Stimulated activated naive CD4-positive, alpha-beta T cell (primary cell): ENCODE measurements at regions not wholly inside any gene's neighbourhood (a gene's known extent, or its start where the extent isn't known, plus 50 kb on each side); places are given as distances from the start of the nearest gene placed in this dataset.
"Not testable (repeated sequence)": the region's sequence is repeated elsewhere in the genome, so short reads cannot be mapped to it uniquely, and the experiment has no call there.

Experiments used
- DNase-seq, 6 experiments: peaks; one replicate each; lab custom pipeline; 2025; lab: John Stamatoyannopoulos, UW

DNA sequence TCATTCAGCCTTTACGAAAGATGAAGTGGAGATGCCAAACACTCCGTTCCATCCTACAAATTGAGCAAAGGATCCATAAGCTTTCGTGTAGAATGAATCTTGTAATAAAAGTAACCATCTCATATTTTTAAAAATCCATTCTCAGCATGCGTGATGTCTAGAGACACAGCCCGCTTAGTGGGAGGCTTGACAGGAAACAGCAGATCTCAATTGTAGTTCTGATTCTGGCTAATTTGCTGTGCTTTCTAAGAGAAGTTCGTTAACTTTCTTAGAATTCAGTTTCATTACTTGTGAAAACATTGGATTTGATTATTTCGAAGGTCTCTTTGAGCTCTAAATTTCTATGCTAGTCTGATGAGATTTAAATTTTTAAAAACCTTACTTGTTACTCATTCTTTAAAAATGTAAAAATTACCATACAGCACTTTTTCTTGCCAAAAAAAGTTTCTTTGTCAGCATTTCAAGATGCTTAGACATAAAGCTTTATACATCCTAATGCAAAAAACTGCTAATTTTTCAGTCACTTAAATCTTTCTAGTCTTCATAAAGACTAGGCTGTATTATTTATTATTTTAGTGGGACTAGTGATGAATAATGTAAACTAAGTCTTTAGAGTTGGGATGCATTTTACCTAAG is 66.9 kb upstream of the NEIL3 start:
- DNase-seq, result no peak

DNA sequence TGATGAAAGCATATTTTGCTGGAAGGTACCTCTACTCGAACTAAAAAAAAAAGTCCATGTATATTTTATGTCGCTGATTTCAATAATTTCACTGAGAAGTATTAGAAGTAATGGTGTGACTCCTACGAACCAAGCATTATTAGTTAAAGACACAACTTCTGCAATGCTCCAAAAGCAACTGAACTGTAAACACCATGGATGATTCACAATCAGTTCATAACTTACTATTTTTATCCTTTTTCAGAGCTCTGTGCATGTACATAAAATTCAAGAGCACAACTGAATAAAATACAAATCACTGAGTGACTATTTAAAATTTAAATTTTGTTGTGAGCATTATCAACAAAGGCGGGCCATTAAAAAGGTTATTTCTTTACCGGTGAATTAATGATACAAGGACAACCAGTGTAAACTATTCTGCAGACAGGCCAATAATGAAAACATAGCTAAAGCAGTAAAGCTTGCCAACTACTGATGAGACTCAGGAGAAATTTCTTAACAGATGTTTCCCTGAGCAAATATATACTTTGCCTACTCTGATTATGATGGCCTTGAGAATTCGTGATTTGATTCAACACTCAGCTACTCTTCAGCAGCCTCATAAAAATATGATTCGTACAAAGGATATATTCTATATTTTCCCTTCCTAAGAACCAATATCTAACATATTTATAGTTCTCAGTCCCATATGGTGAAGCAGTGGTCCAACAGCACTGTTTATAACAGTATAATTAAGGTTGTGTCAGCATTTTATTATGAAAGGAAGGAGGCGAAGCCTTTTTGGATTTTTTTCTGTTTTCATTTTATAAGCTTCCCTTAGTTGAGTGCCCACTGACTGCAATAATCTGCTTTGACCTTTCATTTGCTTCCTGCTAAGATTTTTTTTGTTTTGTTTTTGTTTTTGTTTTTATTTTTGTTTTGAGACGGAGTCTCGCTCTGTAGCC is 62.8 kb upstream of the NEIL3 start:
- no peak for DNase-seq

DNA sequence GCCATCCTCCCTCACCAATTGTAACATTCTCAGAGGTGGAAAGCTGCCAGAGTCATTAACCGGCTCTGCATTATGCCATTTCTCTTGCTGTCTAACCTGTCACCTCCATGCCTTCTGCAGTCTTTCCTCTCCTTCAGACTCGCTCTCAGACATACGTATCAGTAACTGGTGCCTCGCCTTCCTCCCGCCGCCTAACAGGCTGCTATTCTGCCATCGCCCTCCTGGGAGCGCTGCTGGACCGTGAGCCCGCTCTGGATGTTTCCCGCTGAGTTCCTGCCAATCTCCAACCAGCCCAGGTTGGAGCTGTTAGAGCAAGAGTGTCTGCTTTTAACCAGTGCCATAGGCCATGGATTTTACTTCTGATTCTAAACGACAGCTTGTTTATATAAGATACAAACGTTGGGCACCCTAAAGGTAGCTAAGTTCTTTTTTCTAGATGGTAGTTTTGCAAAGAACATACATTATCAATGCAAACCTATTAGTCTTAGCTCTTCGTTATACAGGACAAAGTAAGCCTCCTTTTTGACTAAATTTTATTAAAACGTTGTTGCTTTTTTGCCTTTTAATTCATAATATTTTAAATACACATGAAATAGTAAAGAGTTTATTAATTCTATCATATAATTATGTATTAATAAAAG is 59.5 kb upstream of the NEIL3 start:
- DNase-seq, result peak; percentile 23 to 65 (median 36)

DNA sequence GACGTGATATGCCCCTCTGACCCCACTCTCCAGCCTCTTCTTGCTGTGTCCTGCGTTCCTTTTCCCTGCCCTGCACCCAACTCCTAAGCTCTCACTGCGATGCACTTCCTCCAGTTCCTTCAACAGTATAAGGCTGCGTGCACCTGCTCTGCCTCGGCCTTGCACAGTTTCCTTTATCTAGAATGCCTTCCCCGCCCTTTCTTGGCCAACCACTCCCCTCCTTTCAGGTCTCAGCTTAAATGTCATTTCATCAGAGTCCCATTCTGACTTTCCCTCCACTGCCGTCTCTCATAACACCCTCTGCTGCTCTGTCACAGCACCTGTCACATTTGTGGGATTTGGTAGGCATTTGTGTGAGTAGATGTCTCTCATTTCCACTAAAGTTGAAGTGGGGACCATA is 58.4 kb upstream of the NEIL3 start:
- DNase-seq, result peak in 1 of 6 experiments; percentile 14

DNA sequence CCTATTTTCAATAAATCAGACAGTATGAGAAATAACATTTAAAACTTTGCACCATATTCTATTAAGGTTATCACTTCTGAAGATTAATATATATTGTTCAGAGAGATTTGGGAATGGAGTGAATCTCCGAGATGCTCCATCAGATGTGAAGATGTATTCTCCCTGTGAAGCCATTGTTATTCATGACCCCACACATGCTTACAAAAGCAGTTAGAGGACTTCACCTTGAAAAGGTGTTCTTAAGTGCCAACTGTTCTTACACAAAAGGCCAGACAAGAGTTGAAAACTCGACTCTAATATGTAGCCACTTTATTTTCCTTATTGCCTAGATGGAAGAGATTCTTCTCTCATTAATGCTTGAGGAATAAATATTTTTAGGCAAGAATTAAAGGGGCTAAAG is 54.3 kb upstream of the NEIL3 start:
- DNase-seq, result no peak

DNA sequence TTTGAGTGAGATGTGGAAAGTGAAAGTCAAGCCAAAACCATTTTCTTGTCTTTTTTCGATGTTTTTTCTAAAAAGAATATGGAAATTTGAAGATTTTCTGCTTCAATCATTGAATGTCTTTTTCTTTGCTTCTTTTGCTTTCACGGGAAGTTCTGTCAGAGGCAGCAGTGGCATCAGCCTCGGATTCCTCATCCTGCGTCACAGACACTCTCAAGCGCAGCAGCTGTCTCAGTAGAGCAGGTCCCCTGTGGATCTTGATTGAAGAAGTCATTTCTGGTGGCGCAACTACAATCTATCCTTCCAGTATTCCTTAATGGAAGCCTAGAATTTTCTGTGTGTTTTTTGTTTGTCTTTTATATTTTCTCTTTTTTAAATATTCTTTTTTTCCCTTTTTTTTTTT is 52.7 kb upstream of the NEIL3 start:
- no peak for DNase-seq

DNA sequence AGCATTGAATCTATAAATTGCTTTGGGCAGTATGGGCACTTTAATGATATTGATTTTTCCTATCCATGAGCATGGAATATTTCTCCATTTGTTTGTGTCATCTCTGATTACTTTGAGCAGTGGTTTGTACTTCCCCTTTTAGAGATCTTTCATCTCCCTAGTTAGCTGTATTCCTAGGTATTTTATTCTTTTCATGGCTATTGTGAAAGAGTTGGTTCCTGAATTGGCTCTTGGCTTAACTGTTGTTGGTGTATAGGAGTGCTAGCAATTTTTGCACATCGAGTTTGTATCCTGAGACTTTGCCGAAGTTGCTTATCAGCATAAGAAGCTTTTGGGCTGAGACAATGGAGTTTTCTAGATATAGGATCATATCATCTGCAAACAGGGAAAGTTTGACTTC is 50.2 kb upstream of the NEIL3 start:
- not testable (repeated sequence) for DNase-seq
